ENCODE measurements at regions not wholly inside any gene's neighbourhood (a gene's known extent, or its start where the extent isn't known, plus 50 kb on each side); places are given as distances from the start of the nearest gene placed in this dataset.

- peak in 1 of 14 donors; percentile 1 for DNase-seq
Observed at GRCh38 chr10:127797339-127797738, 60.4 kb downstream of the FOXI2 start.

- no peak for DNase-seq
Observed at GRCh38 chr10:127798111-127798510, 61.1 kb downstream of the FOXI2 start.

- no peak for DNase-seq
Observed at GRCh38 chr10:127801302-127801701, 64.3 kb downstream of the FOXI2 start.

GRCh38 chr10:127802531-127803095 is 65.6 kb downstream of the FOXI2 start:
- DNase-seq: no peak

- DNase-seq: no peak
Observed at GRCh38 chr10:127804696-127805095, 67.7 kb downstream of the FOXI2 start.

- DNase-seq: no peak
Observed at GRCh38 chr10:127805950-127806349, 69.0 kb downstream of the FOXI2 start.

GRCh38 chr10:127812041-127812440 is 75.1 kb downstream of the FOXI2 start:
- no peak for DNase-seq

GRCh38 chr10:127813290-127813689 is 76.3 kb downstream of the FOXI2 start:
- DNase-seq: no peak

- DNase-seq: no peak
Observed at GRCh38 chr10:127815147-127815546, 77.6 kb downstream of the CLRN3 start.

- DNase-seq: no peak
Observed at GRCh38 chr10:127824826-127825225, 67.9 kb downstream of the CLRN3 start.

- no peak for DNase-seq
Observed at GRCh38 chr10:127826154-127826725, 66.5 kb downstream of the CLRN3 start.

- DNase-seq: no peak
Observed at GRCh38 chr10:127827354-127828140, 65.2 kb downstream of the CLRN3 start.
